Posterior vena cava (tissue), 2 donors: ENCODE measurements at regions not wholly inside any gene's neighbourhood (a gene's known extent, or its start where the extent isn't known, plus 50 kb on each side); places are given as distances from the start of the nearest gene placed in this dataset.

Experiments used
- DNase-seq: peaks from one replicate; pipeline ENCODE4 v3.0.0-alpha.2; 2020; ENCODE audit warnings: low spot score
- intact Hi-C, 2 donors: fragments of 100-400 bp; cut with DNase I; formaldehyde crosslinking; loops; one replicate each; pipeline versions ENCODE4 v1.14.1 to v1.14.2; 2022 to 2023
- donor health status: DM: yes; HTN: yes; CAD: no.
- donor health status: DM: yes; HTN: yes; CAD: no.

DNA sequence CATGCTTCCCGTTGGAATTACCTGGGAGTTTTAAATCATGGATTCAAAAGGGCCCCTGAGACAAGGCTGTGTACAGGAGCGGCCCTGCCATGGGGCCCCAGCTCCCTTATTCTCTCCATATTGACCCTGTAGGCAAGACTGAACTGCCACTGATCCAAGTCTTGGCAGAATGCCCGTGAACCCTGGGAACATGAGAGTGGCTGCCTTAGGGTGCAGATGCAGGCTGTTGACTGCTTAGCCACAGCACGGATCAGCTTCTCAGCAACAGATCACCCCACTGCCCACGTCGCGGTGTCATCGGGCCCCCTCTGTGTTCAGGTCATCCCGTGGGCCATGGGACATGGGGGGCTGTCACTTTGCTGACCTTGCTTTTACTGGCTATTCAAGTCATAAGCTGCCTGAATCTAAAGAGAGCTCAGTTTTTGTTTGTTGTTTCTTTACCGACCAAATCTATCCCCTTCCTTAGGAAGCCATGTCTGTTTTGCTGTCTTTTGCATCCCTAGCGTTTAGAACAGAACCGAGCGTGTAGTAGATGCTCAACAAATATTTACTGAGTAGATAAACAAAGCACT is 83.4 kb downstream of the MATN1 start:
- intact Hi-C loops, result no loop called here

DNA sequence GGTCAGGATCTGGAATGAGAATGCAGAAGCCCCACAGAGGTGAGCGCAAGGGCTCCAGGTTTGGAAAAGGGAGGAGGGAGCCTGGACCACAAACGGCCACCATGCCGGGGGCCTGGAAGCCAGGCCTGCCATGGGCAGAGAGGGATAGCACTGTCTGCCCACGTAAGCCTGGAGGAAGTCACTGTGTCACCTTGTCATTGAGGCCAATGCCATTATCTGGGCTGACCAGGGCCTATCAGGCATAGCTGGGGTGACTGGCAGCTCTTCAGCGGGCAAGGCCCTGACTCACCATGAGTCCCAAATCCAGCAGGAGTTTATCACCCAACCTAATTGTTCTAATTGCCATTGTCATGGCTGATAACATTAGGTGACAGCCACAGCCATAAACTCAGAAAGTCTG is 84.6 kb downstream of the MATN1 start:
- intact Hi-C loops, result no loop called here
- DNase-seq, result no peak

More for the DNA sequence above, 83.4 kb downstream of the MATN1 start:
- DNase-seq, result peak; percentile 34

DNA sequence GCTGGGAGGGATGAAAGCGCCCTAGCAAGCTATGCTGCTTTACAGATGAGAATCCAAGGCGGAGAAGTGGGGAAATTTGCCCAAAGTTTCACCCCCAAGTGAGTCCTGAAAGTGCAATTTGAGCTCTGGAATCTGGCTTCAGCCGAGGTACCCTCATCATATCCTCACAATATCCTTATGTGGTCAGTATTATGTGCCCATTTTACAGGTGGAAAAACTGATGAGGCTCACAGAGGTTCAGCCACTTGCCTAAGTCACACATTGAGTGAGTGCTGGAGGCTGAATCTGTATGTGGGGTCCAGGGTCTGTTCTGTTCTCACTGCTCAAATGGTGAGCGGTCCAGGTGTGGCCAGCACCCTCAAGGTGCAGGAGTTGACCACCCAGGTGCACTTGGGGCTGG is 85.3 kb downstream of the MATN1 start:
- DNase-seq, result peak; percentile 5
- intact Hi-C loops, result no loop called here

DNA sequence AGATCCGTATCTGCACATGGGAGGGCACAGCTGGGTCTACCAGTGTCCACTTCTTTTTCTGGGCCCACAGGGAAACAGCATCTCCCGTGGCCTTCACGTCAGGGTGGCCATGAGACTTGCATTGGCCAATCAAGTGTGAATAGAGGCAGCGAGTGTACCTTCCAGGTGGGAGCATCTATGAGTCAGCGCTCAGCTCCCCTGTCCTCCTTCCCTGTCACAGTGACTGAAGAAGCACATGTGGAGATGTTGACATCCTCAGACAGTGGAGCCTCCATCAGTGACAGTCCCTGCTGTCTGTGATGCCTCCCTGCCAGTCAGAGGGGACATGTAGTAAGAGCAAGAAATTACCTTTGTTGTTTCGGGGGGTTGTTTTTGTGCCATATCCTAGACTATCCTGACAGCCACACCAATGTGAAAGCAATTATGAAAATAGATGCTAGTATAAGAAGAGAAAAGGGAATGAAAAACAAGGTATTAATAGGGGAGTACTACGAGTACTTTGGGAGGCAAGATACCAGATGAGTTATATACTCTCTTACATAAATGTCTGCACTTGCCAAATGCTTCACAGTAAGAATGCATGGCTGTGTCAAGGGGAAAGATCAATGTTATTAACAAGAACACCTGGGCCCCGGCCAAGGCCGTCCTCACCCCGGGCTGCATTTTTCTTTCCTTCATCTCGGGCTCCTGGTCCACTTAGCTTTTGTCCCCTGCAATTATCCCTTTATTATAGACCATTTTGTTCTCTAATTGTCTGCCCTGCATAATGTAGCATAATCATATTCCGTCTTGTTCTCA is 86.0 kb downstream of the MATN1 start:
- DNase-seq, result peak; percentile 36

DNA sequence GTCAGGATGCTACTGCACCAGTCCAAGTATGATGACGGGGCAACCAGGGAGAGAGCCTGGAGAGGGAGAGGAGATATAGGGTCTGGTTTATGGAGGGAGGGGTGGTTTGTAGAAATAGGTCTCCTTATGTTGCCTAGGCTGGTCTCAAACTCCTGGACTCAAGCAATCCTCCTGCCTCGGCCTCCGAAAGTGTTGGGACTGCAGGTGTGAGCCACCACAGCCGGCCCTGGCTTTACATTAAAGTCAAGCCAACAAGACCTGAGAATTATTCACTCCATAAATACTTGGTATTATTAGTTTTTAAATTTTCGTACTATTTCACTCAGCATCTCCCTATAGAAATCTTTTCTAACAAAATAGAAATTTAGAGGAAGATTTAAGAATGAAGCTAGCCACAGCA is 86.8 kb downstream of the MATN1 start:
- intact Hi-C loops, result no loop called here
- DNase-seq, result peak; percentile 20

More for the DNA sequence above, 86.0 kb downstream of the MATN1 start:
- intact Hi-C loops, result no loop called here

DNA sequence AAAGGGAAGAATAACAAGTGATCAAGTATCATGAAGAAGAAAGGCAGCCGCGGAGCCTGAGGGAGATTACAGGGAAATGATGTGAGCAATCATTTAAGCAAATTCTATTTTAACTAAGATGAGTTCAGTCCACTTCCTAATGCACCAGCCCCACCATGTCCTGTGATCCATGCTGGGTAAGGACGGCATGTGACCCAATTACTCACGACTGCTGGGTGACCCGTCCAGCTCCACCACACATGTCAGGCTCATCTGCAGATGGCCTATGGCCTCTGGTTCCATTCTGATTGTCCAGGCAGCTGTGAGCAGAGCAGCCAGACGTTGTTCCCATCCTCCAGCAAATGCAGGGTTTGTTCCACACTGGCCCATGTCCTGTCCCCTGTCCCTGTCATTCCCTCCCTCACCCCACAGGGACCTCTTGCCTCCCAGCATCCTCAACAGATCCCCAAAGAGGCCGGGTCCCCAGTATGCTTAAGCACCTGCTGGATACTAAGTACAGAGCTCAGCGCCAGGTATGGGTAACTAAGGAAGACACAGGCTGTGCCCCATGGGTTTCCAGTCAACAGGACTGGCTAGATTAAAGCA is 87.9 kb downstream of the MATN1 start:
- DNase-seq, result peak; percentile 60
- intact Hi-C loops, result no loop called here

DNA sequence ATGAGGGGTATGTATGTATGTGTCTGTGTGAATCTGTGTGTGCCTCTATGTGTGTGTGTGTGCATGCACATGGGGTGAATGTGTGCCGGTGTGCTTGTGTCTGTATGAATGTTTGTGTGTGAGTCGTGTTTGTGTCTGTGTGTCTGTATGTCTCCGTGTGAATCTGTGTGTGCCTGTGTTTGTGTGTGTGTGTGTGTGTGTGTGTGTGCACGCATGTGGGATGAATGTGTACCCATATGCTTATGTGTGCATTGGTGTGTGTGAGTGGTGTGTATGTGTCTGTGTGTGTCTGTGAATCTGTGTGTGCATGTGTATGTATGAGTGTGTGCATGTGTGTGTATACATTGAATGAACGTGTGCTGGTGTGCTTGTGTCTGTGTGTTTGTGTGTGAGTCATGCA is 88.9 kb downstream of the MATN1 start:
- intact Hi-C loops, result no loop called here
- no peak for DNase-seq

DNA sequence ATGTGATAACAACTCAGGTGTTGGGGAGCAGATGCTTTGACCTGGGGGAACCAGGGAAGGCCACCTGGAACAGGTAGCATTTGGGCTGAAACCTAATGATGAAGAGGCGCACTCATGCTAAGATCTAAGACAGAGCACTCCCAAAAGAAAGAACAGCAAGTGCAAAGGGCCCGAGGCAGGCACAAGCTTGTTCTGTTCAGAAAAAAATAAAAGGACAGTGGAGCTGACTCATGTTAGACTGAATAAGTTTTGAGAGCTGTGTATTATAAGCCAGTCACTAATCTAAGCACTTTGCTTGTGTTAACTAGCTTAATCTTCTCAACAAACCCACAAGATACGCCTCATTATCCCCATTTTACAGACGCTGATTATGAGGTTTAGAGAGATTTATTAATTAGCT is 90.1 kb downstream of the MATN1 start:
- intact Hi-C loops, result no loop called here
- no peak for DNase-seq

DNA sequence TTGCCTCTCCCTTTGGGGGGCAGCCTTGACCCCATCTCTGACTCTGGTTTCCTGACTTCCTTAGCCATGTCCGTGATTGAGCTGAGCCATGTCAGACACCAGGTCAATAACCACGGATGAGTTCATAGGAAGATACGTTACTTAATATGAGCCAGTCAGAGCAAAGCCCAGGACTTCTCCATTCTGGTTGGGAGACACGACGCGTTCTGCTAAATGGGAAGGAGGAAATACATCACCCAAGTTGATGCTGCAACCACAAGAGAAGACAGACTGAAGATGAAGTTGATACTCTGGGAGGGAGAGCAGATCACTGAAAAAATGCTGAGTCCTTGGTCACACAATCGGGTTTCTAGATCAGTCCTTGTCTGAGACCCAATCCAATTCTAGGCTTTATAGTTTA is 90.9 kb downstream of the MATN1 start:
- DNase-seq, result no peak
- intact Hi-C loops, result no loop called here

DNA sequence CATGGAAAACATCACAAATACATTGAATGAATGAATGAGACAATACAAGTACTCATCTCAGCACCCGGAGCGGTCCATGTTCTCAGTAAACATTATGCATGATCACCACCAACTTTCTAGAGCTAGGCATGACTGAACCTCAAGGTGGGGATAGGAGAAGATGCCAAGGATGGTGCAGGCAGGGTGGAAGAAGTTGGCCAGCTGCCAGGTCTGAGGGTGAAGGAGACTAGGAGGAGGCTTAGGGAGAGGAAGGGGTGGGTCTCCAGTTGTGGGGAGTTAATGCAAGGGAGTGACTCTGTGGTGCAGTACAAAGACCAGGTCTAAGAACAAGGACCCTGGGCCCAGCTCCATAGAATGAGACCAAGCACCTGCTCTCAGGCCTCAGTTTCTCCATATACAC is 91.7 kb downstream of the MATN1 start:
- DNase-seq, result no peak
- intact Hi-C loops, result no loop called here

DNA sequence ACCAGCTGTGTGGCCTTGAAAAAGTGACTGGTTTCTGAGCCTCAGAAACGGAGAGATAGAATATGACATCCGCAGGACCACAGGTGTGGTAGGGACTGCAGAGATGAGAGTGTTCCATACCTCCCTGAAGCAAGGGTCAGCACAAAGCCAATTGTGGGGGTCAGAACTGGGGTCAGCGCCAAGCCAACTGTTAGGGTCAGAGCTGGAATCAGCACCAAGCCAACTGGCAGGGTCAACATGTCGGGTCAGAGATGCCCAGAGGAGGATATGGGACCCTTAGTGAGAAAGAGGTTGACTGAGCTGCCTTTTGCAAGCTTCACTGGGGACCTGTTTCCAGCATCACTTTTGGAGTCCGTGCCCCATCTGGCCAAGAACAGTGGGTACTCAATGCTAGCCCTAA is 93.9 kb downstream of the MATN1 start:
- intact Hi-C loops, result no loop called here
- no peak for DNase-seq

DNA sequence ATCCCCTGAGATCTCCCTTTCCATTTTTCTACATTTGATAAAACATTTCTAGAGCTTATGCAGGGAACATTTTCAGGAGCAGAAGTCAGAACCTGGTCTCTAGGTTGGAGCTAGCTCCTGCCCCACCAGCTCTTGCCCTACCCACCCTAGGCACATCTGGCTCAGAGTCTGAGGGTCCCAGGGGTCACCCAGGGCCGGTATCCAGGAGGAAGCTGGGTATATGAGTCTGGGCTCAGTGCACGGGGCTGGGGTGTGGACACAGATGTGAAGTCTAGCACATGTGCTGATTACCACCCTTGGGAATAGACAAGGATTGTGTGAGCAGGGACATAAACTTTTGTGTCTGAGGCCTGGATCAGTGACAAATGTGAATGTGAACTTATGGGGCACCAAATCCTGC is 95.4 kb downstream of the MATN1 start:
- intact Hi-C loops, result no loop called here
- DNase-seq, result no peak

DNA sequence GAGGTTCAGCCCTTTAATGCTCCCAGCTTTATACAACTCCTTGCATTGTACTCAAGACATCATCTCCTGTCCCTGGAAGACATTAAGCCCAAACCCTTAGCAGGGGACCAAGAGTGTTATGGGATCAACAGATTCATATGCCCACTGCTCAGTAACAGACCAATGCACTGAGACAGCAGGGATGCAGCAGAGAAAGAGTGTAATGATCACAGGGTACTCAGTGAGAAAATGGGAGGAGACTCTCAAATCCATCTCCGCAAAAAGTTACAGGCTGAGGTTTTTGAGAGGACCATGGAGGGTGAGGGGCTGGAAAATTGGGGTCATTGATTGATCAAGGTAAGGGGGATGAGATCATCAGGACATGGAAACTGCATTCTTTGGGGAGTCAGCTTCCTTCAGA is 96.2 kb downstream of the MATN1 start:
- intact Hi-C loops, result no loop called here
- DNase-seq, result no peak

DNA sequence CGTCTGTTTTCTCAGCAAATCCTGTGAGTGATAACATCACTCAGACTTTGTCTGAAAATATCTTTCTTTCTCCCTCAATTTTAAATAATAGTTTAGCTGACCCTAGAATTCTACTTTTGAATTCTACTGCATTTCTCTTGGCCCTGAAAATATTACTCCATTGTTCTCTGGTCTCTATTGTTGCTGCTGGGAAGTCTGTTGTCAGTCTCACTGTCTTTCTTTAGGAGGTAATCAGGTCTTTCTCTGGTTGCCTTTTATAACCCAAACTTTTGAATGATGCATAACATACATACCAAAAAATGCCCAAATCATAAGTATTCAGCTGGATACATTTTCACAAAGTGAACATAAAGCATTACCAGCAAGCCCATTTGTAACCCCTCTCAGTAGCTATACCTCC is 100.0 kb downstream of the MATN1 start:
- no peak for DNase-seq
- intact Hi-C loops, result no loop called here

DNA sequence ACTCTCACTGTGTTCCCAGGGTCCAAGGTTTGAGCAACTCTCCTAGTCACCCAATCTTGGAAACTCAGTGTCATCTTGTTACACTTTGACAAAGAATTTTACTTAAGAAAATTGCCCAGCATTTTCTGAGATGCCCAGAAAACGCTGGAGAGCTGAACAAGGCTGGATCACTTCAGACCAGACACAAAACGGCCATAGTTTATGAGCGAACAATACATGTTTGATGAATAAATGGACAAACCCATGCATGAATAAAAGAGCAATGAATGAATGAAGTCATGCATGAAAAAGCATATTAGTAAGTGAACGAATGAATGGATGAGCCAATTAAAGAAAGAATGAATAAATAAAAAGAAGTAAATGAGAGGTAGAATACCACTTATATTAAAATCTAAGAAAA is 103.8 kb downstream of the MATN1 start:
- no peak for DNase-seq
- intact Hi-C loops, result no loop called here

DNA sequence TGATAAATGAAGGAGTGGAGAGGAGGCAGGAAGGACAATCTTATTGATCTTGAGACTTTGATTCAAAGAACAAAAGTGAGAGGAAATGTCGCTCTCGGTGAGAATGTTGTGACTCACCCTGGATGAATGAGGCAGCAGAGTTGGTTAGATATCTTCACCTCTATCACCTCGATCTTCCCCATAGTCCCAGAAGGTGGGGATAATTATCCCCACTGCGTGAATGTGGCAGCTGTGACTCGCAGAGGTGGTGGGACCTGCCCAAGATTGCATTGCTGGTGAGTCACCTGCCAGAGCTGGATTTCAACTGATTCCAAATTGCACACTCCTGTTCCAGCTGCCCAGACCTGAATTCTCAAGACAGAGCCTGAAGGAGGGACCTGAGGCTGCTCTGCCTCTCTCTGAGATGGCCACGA is 105.0 kb downstream of the MATN1 start:
- intact Hi-C loops, result no loop called here
- no peak for DNase-seq

DNA sequence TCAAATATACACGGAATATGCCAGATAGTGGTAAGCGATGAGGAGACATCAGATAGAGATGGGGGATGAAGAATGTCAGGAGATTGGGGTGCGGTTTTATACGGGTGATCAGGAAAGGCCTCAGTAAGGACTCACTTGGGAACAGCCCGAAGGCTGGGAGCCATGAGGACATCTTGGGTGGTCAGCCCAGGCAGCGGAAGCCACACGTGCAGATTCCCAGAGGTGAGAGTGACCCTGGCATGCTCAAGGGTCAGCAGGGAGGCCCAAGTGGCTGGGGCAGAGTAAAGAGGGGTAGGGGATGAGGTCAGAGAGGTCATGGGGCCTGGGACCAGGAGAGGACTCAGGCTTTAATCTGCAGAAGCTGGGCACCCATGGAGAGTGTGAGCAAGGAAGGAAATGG is 106.6 kb downstream of the MATN1 start:
- intact Hi-C loops, result no loop called here
- DNase-seq, result no peak

DNA sequence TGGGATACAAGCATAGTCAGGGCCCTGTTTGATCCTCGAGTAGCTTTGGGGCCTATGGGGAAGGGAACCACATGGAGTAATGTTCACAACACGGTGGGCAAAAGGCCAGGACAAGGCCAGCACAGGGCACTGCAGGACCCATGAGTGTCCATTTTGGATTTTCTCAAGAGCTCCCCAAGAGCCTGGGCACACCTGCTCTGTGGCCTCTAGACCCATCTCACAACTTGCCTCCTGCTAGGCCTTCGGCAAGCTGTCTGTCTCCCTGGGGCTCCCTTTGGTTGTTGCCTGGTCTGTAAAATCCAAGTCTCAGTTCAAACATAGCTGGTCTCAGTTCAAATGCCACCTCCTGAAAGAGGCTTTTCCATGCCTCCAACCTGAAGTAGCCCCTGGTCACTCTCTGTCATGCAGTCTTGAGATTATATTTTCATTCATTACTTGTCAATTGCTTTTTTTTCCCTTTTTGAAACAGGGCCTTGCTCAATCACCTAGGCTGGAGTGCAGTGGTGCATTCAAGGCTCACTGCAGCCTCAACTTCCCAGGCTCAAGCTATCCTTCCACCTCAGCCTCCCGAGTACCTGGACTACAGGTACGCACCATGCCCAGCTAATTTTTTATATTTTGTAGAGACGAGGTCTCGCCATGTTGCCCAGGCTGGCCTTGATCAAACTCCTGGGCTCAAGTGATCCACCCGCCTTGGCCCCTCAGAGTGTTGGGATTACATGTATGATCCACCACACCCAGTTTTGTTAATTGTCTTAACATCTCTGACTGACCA is 107.4 kb downstream of the MATN1 start:
- no peak for DNase-seq
- intact Hi-C loops, result no loop called here

DNA sequence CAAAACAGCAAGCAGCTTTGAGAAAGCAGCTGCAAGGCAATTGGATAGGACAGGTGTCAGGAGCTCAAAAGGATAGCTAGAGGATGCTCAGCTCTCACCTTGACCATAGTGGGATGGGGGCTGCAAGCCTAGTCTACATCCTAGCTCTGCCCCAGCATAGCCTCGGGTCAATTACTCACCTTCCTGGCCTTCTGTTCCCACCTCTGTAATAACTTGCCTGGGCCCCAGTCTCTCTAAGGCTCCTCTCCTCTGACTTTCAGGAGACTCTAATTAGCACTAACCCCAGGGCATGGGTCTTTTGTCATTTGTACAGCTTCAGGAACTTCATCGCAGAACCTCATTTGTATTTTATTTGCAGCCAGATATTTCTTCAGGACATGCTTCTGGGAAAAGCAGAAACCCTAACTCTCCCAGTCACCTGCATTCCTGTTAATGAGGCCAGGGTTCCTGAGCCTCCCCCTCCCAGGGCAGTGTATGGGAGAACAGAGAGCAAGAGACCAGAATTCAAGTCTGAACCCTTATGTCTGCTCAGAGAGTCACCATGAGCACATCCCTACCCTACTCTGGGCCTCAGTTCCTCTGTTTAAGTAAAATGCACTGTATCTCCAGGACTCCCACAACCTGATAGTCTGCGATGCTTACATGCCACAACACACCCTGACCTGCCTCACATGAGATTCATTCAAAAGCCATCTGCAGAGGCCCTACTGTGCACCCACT is 108.1 kb downstream of the MATN1 start:
- intact Hi-C loops, result no loop called here
- DNase-seq, result no peak

DNA sequence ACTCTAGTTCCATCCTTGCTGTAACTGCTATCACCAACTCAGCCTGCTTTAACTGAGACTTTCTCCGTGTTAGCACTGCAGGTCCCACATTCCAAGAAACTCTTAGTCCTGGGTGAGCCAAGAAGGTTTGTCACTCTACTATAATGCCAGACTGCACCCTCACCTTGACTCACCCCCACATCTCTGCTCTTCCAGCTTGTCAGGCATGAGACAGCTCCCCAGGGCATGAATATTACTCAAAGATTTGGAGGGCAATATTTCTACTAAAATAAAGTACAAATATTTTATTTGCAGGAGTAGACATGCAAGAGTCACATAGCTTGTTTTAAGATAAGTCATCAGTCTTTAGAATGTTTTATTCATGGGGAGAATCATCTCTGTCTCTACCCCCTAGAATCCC is 110.2 kb downstream of the MATN1 start:
- intact Hi-C loops, result no loop called here
- DNase-seq, result no peak
